Mesothelial cell of epicardium (in vitro differentiated cells): ENCODE measurements at regions not wholly inside any gene's neighbourhood (a gene's known extent, or its start where the extent isn't known, plus 50 kb on each side); places are given as distances from the start of the nearest gene placed in this dataset.
A peak's percentile ranks its signal among the peaks of the same experiment; 100 is the strongest.

Source experiments
- DNase-seq, 2 experiments: peaks; one replicate each; pipeline ENCODE4 v3.0.0; 2021; ENCODE audit warnings: low spot score in 2 of 2; ENCODE audit not compliant: unreplicated experiment in 2 of 2
- H3K27ac Mint-ChIP-seq: 2 replicates; pipeline ENCODE4 v1.8.0; 2021; ENCODE audit warnings: mixed read lengths
- H3K27me3 Mint-ChIP-seq: 2 replicates; pipeline ENCODE4 v1.8.0; 2021; ENCODE audit warnings: low read depth, mixed read lengths
- H3K36me3 Mint-ChIP-seq: 2 replicates; pipeline ENCODE4 v1.8.0; 2021; ENCODE audit warnings: mixed read lengths
- H3K4me1 Mint-ChIP-seq: 2 replicates; pipeline ENCODE4 v1.8.0; 2021; ENCODE audit warnings: mixed read lengths
- H3K4me3 Mint-ChIP-seq: 2 replicates; pipeline ENCODE4 v1.8.0; 2021; ENCODE audit warnings: mild to moderate bottlenecking, moderate library complexity, mixed read lengths
- H3K9me3 Mint-ChIP-seq: 2 replicates; pipeline ENCODE4 v1.8.0; 2021; ENCODE audit warnings: mixed read lengths
- CTCF ChIP-seq: fragments of 200-600 bp; sonication (generic); IDR thresholded peaks from one replicate; pipeline ENCODE4 v1.5.0; 2021; ENCODE audit warnings: antibody characterized with exemption; ENCODE audit not compliant: unreplicated experiment

DNA sequence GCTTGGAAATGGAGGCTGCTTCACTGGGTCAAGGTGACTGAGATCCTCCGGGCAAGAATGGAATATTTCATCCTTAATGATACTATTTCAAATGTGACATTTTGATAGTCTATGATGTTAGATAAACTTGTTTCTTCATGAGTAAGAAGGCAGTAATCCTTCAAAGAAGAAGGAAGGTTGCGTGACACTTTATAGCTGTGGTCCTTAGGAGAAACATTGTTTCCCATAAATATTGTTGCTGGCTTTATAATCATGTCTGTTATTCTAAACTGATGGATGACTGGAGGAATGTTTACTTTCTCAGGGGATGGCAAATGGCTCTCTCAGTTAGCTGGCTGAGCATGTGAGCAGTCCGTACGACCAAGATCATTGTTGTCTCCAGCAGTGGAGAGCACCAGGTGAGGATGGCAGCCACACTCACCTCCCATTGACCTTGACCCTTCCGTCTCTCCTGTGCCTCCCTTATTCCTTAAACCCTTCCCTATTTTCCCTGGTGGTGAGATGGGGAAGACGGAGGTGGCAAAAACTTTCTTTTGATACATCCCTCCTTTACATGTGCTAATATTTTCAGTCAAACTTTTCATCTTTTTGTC lies 171.2 kb upstream of the OLIG3 start:
- no peak for DNase-seq
- Mint-ChIP-seq H3K36me3 (peaks cover 1% of the 10 kb centered on the region), H3K27me3 (no peaks in the 10 kb centered on the region), H3K4me3 (no peak overlapping the region), H3K27ac (peak overlapping the region; percentile 14), H3K9me3 (peaks cover 8% of the 10 kb centered on the region), H3K4me1 (peaks cover 23% of the 10 kb centered on the region)
- no peak for TF ChIP-seq CTCF

DNA sequence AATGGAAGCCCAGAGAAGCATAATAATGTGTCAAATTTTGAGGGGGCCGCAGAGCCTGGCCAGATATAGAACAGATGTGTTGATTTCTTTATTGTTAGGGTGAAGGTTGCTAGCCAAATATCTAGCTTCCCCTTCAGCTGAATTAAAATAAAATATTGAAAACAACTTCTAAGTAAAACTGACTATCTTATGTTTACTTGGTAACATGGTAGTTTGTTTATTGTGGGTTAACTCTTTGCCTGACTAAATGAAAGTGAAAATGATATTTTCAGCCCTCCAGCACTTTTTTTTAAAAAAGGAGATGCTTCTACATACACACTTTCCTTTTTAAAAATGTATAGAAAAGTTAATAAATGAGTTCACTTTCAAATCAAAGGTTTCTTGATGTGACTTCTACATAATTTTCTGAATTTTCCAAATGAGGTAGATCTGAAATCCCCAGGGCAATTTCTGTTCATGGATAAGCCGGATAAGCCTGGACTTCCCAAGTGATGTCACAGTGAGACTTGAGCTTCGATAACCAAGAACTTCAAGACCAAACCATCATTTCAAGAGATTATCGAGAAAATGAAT lies 172.1 kb upstream of the OLIG3 start:
- H3K36me3 Mint-ChIP-seq, result peaks cover 7% of the 10 kb centered on the region
- peaks cover 14% of the 10 kb centered on the region for H3K9me3 Mint-ChIP-seq
- no peak overlapping the region for H3K4me3 Mint-ChIP-seq
- peaks cover 23% of the 10 kb centered on the region for H3K4me1 Mint-ChIP-seq
- no peak for DNase-seq
- no peak for TF ChIP-seq CTCF
- no peaks in the 10 kb centered on the region for H3K27me3 Mint-ChIP-seq
- peak overlapping the region; percentile 14 for H3K27ac Mint-ChIP-seq

GRCh38 chr6:137673603-137674002 lies 179.4 kb upstream of the OLIG3 start:
- peaks cover 36% of the 10 kb centered on the region for H3K9me3 Mint-ChIP-seq
- no peak for TF ChIP-seq CTCF
- H3K4me3 Mint-ChIP-seq, result no peak overlapping the region
- no peak for DNase-seq
- no peak overlapping the region for H3K27ac Mint-ChIP-seq
- H3K27me3 Mint-ChIP-seq, result no peaks in the 10 kb centered on the region
- H3K36me3 Mint-ChIP-seq, result peaks cover 11% of the 10 kb centered on the region
- peaks cover 4% of the 10 kb centered on the region for H3K4me1 Mint-ChIP-seq

GRCh38 chr6:137676888-137677287 lies 182.7 kb upstream of the OLIG3 start:
- H3K4me1 Mint-ChIP-seq, result peaks cover 9% of the 10 kb centered on the region
- H3K4me3 Mint-ChIP-seq, result no peak overlapping the region
- no peak for DNase-seq
- H3K27me3 Mint-ChIP-seq, result no peaks in the 10 kb centered on the region
- H3K36me3 Mint-ChIP-seq, result peaks cover 5% of the 10 kb centered on the region
- H3K9me3 Mint-ChIP-seq, result peaks cover 37% of the 10 kb centered on the region
- H3K27ac Mint-ChIP-seq, result no peak overlapping the region
- no peak for TF ChIP-seq CTCF

GRCh38 chr6:137677709-137678108 lies 183.5 kb upstream of the OLIG3 start:
- H3K4me3 Mint-ChIP-seq, result no peak overlapping the region
- no peak for DNase-seq
- peaks cover 6% of the 10 kb centered on the region for H3K36me3 Mint-ChIP-seq
- no peaks in the 10 kb centered on the region for H3K27me3 Mint-ChIP-seq
- H3K4me1 Mint-ChIP-seq, result peaks cover 9% of the 10 kb centered on the region
- H3K9me3 Mint-ChIP-seq, result peaks cover 40% of the 10 kb centered on the region
- TF ChIP-seq CTCF, result no peak
- no peak overlapping the region for H3K27ac Mint-ChIP-seq

DNA sequence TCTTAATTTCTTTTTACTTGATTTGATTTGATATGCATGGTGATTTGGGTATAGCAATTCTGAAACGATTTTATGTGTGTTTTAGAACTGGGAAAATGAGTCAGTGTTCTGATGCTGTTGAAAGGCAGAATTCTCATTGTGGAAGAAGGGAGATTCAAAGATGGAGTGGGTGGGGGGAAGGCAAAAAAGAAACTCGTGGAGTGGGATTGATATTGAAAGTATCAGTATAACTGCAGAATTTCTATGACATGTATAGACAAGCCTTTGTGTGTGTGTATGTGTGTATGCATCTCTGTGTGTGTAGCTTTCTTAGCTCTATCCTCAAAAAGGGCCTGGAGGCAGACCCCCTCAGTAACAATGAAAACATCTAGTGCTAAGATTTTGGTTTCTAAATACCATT lies 184.3 kb upstream of the OLIG3 start:
- no peaks in the 10 kb centered on the region for H3K27me3 Mint-ChIP-seq
- peaks cover 6% of the 10 kb centered on the region for H3K36me3 Mint-ChIP-seq
- H3K27ac Mint-ChIP-seq, result no peak overlapping the region
- no peak overlapping the region for H3K4me3 Mint-ChIP-seq
- H3K4me1 Mint-ChIP-seq, result peaks cover 9% of the 10 kb centered on the region
- DNase-seq, result no peak
- peaks cover 40% of the 10 kb centered on the region for H3K9me3 Mint-ChIP-seq
- no peak for TF ChIP-seq CTCF
